GM18505 (cell line): ENCODE measurements at regions not wholly inside any gene's neighbourhood (a gene's known extent, or its start where the extent isn't known, plus 50 kb on each side); places are given as distances from the start of the nearest gene placed in this dataset.
"Not testable (repeated sequence)": the region's sequence is repeated elsewhere in the genome, so short reads cannot be mapped to it uniquely, and the experiment has no call there.

Experiments
- ATAC-seq: cut with Tn5 transposase; IDR thresholded peaks from one replicate; pipeline ENCODE4 v1.9.1; 2021; ENCODE audit not compliant: unreplicated experiment
- POLR2A ChIP-seq: IDR thresholded peaks from 4 replicates; pipeline ENCODE4 v1.6.1; 2011; ENCODE audit warnings: borderline replicate concordance; ENCODE audit not compliant: insufficient read depth, insufficient read length; ENCODE audit errors: extremely low read depth

DNA sequence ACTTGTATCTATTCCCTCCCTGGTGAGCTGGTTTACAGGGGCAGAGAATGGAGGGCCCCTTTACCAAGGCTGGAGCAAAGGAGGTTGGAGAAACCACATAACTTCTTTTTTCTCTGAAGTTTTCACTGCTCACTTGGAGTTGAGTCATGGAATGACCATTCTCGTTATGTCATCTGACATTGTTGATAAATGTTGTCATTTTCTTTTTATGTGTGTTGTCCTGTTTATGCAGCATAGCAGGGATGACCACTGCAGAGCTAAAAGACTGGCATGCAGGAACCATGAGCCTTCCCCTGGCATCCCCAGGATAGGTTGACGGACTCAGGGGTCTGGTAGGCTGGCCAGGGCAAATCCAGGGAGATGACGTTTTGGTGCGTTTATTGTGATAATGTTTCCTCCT lies 256.8 kb upstream of the DDHD1 start:
- TF ChIP-seq POLR2A: no peak
- ATAC-seq: no peak

DNA sequence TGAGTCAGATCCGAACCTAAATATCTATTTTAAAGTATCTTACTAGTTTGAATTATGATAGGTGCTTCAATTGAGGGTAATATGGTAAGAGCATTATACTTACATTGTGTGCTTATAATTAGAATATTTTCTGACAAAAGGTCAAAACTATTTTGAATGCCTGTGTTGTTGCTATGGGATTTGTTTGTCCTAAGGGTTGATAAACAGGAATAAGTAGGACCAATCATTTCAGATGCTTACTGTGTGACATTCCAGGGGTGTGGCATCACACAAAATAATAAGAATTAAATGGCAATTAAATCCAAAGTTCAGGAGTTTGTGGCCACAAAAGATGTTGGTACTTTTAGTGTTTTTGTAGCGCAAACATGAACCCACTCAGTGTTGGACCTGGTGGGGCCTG lies 256.2 kb upstream of the DDHD1 start:
- no peak for ATAC-seq

DNA sequence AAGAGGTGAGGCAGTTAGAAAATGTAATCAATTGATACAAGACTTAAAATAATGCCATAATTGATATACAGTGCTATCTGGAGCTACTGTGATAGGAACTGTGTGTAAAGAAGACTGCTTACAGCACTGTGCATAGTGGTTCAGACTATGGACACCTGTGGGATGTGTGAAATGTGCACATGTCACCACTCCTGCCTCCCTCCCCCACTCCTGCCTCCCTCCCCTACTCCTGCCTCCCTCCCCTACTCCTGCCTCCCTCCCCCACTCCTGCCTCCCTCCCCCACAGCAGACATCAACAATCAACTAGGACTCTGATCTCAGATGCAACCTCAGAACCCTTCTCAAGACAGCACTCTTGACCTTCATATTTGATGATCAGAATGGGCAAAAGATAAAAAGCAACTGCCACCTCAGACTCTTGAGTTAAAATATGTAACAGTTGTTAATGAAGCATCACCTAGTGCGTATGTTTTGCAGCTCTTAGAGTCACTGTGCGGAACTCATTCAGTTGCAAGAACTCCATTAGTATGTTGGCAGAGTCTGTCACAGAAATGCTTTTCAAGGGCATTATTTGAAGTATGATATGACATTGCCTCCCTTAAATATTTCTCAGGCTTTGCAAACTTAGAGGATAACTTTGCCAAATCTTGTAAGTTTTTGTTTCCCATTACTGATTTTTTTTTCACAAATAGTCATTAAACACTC lies 255.2 kb upstream of the DDHD1 start:
- ATAC-seq: no peak
- TF ChIP-seq POLR2A: no peak

More for the DNA sequence above, 256.2 kb upstream of the DDHD1 start:
- no peak for TF ChIP-seq POLR2A

DNA sequence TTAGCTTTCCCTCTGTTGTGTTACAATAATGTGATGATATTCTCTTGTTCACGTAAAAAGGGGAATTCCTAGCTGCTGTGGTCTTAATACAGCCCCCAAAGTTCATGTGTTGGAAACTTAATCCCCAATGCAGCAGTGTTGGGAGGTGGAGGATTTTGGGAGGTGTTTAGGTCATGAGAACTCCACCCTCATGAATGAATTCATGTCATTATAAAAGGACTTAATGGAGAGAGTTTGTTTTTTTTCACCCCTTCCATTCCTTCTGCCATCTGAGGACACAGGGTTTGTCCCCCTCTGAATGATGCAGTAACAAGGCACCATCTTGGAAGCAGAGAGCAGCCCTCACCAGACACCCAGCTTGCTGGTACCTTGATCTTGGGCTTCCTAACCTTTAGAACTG lies 253.4 kb upstream of the DDHD1 start:
- TF ChIP-seq POLR2A: no peak
- no peak for ATAC-seq

DNA sequence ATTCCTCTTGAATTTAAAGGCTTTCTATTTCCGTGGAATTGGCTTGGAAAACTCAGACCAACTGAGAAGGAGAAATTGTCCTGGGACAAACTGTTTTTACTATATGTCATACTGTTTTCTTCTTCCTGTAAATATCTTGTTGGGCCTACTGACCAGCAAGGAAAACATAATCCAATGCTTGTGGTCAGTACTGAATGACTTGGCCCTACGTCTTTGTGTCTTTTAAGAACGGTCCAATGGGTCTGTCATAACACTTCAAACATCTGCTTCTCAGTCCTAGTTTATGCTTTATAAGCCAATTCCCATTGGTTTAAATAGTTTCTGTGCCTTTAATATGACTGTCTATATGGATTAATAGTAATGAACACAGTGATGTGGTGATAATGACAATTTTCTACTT lies 248.5 kb upstream of the DDHD1 start:
- no peak for TF ChIP-seq POLR2A

DNA sequence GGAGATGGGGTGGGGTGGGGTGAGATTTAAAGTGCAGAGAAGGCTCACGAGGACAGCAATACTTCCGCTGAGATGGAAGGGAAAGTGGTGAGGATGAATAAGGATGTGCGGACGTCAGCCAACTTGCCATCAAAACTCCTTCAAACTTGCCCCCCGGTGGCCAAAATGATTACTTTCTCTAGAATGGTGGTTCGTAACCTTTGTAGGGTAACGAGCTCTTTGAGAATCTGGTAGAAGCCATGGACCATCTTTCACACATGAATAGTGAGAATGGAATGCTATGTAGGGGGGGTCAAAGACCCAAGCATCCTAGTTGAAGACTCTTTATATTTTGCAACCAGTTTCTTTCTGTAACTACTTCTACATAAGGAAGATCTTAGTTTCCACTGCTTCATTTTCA lies 245.9 kb upstream of the DDHD1 start:
- ATAC-seq: no peak

More for the DNA sequence above, 248.5 kb upstream of the DDHD1 start:
- ATAC-seq: no peak

DNA sequence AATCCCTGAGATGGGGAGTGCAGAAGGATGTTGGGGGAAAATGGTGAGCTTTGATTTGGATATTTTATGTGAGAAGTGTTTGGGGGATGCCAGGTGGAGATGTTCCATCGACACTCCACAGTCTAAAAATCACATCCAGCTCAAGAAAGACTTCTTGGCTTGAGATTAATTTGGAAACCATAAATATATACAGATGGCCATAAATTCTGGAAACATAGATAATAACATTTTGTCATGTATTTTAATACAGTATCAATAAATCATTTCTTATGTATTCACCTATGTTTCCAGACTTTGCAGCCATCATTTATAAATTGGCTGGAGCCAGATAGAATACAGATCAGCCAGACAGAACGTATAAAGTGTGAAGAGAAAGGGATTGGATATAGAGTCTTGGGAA lies 245.5 kb upstream of the DDHD1 start:
- ATAC-seq: no peak
- TF ChIP-seq POLR2A: no peak

More for the DNA sequence above, 245.9 kb upstream of the DDHD1 start:
- no peak for TF ChIP-seq POLR2A

DNA sequence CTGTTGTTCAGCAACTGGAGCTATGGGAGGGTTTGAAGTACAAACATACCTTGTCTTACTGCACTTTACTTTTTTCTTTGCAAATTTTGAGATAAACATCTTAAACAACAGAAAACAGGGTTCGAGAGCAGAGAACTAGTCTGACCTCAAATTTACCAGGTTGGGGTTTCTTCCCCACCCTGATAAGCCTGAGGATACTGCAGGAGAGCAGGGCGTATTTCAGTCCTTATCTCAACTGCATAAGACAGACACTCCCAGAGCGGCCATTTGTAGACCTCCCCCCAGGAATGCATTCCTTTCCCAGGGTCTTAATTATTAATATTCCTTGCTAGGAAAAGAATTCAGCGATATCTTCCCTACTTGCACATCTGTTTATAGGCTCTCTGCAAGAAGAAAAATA lies 242.1 kb upstream of the DDHD1 start:
- ATAC-seq: not testable (repeated sequence)

DNA sequence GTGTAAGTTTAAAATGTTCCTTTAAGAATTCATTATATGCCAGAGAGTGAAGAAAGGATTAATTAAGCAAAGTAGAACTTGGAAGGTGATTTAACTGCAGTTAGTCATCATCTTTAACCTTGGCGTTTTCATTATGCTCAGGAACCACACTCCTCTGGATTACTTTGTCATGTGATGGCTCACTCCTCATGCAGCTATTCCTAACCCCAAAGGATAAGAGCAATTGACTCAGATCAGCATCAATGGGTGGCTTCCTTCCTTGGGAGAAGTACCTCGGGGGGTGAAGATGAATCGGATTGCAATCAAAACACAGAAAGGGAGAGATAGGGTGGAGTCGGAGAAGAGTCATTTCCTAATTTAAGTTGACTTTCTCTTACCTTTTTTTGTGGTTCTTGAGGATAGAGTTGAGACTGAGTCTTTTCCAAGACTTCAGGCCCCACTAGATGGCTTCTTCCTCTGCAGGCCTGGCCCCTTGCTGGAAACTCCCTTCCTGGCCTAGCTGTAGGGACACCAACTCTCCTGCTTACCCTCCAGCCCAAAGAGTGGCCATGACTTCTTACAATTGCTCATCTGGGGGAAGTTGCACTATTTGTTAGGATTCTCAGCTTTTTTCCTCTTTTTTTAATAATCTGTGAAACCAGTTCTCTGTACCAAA lies 238.6 kb upstream of the DDHD1 start:
- no peak for TF ChIP-seq POLR2A
- no peak for ATAC-seq

DNA sequence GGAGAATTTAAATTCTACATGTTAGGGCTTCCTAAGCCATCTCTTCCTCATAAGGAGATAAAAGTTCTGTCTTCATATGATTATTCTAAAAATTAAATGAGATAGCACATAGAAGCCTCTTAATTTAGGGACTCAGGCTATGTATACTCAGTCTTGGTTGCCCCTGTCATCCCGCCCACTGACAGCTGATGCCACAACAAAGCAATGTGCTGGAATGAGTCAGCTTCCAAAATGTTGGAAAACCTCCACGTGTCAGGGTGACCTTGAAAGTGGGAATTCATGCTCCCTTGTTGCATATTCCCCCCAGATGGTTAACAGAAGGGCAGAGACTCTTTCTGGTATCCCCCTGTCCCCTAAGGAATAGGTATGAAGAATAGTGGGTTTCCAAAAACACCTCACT lies 238.0 kb upstream of the DDHD1 start:
- TF ChIP-seq POLR2A: no peak
- no peak for ATAC-seq

DNA sequence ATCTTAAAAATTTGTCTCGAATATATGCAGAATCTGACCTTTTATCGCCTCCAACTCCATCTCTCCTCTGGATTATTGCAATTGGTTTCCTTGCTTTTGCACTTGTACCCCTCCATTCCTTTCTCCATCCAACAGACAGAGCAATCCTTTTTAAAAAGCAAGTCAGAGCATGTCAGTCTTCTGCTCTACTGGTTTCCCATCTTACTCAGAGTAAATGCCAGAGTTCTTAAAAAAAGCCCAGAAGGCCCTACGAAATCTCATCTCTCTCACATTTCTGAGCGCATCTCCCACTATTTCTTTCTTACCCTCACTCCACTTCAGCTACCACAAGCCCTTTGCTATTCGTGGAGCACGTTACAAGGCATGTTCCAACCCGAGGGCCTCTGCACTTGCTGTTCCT lies 236.9 kb upstream of the DDHD1 start:
- no peak for TF ChIP-seq POLR2A
- ATAC-seq: no peak

DNA sequence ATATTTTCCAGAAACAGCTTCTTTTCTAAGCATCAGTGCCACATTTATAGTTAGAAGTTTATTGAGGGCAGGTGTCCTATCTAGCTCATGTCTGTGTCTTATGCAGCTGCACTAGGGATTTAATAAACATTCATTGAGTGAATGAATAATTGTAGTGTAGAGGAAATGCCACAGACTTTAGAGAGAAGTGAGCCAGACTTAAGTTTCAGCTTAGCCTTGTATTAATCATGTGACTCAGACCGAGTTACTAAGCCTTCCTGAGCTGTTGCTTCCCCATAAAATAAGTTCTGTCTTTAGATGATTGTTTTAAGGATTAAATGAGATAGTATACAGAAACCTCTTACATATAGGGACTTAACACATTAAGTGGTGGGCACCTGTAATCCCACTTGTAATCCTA lies 236.1 kb upstream of the DDHD1 start:
- TF ChIP-seq POLR2A: no peak
- no peak for ATAC-seq

DNA sequence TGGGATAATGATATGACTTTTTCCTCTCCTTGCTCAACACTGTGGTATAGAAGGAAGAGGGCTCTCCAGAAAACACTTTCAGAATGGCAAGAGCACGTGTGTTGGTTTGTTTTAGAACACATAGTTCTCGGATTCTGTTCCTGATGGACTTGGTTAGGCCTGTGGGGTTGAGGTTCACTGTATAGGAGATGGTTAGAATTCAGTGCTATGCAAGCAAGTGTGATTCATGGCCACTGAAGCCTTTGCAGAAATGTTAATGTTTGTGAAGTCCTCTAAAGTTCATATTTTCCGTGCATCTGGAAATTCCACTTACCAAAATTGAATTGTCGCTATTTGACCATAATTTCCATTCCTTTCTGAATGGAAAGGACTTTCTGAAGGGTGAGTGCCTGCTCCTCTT lies 233.2 kb upstream of the DDHD1 start:
- no peak for TF ChIP-seq POLR2A
- ATAC-seq: no peak

DNA sequence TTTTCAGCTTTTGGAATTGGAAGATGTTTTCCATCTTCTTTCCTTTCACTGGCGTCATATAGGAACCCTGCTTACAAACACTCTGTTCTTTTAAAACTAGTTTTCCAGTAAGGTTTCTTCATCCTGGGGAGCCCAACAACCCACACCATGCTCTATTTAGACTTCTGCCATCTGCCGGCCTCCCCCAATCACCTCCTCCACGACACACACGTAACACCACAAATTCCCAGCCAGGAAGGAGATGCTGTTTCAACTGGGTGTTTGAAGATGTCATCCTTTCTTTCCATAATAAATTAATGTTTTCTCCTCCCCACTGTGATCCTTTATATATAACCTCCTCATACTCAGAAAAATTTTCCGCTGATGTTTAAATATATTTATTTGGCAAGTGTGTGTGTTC lies 231.4 kb upstream of the DDHD1 start:
- TF ChIP-seq POLR2A: no peak
- no peak for ATAC-seq

DNA sequence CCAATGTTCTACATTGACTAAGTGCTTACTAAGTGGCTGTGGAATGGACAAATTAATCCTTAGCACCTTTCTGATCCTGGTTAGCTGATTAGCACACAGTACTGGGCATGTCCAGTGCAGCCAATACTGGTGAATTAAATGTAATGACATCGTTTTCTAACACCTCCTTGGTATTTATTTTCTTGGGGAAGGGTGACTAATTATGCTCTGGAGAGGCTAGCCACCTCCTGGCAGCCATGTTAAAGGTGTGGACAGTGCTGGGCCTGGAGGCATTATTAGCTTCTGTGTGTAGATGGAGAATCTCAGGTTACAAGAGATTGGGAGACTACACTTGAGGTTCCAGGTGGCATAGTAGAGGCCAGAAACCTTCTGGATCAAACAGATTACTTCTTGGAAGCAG lies 230.9 kb upstream of the DDHD1 start:
- TF ChIP-seq POLR2A: no peak
- no peak for ATAC-seq

DNA sequence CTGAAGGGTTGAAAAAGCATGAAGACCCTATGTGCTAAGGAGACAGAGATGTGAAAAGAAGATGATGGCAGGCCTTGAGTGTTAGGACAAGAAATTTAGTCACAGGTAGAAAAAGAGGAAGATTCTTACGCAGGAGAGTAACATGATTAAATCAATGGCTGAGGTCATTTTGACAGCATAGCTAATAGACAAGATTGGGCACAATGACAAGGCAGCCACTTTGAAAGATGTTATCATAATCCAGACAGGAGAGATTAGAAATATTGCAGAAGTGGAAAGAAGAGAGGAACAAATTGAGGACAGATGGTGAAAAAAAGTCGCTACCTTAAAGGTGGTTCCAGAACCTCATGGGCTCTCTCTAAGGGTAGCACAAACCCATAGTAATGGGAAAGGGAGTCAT lies 228.8 kb upstream of the DDHD1 start:
- no peak for ATAC-seq

DNA sequence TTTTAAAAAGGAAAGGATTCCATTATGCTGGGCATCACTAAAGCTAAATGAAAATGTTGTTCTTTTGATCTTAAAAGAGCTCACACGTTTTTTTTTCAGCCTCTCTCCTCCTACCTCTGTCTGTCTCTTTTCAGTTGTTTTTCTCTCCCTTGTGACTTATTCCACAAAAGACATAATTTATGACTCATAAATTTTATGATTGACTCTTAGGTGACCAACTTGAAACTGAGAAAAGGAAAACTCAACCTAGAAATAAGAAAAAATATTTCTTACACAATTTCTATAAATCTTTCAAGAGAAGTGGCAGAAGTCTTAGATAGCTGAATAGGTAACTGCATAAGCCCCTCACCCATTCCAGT lies 227.7 kb upstream of the DDHD1 start:
- no peak for TF ChIP-seq POLR2A
- ATAC-seq: no peak

More for the DNA sequence above, 228.8 kb upstream of the DDHD1 start:
- no peak for TF ChIP-seq POLR2A
